H1 (cell line): ENCODE measurements at regions not wholly inside any gene's neighbourhood (a gene's known extent, or its start where the extent isn't known, plus 50 kb on each side); places are given as distances from the start of the nearest gene placed in this dataset.

Experiments used
- CTCF ChIA-PET: fragments of 300-600 bp; sonication (Branson Sonifier 250); formaldehyde crosslinking; loops from one replicate; lab custom pipeline; 2021; ENCODE audit not compliant: partially characterized antibody; lab: Charles Lee
- POLR2A ChIA-PET: fragments of 300-600 bp; sonication (Branson Sonifier 250); formaldehyde crosslinking; loops from one replicate; lab custom pipeline; 2021; ENCODE audit warnings: inconsistent platforms; ENCODE audit not compliant: partially characterized antibody; lab: Charles Lee
- DNase-seq, 2 experiments: peaks; one replicate each; pipeline versions ENCODE4 v3.0.0 to v3.0.0-alpha.2; 2010 to 2022; ENCODE audit warnings: low spot score in 2 of 2, low read depth in 1 of 2, mixed read lengths in 1 of 2
- FAIRE-seq: peaks from 2 replicates; lab custom pipeline; 2011; peaks lifted over from hg19 to GRCh38; lab: Jason Lieb, UNC
- H2AFZ ChIP-seq: 2 replicates; pipeline ENCODE4 v1.8.1; 2012; ENCODE audit warnings: low read length, inconsistent platforms
- H2AK5ac ChIP-seq: 2 replicates; pipeline ENCODE4 v1.6.1; 2013; ENCODE audit warnings: low read depth, low read length
- H2BK120ac ChIP-seq: replicated peaks from 2 replicates; pipeline ENCODE3; 2013; ENCODE audit warnings: low read depth, low read length, inconsistent platforms
- H2BK12ac ChIP-seq: 2 replicates; pipeline ENCODE4 v1.6.1; 2013; ENCODE audit warnings: low read depth, low read length
- H2BK15ac ChIP-seq: 2 replicates; pipeline ENCODE4 v1.6.1; 2013; ENCODE audit warnings: low read length
- H2BK20ac ChIP-seq: 2 replicates; pipeline ENCODE4 v1.6.1; 2013; ENCODE audit warnings: low read length
- H2BK5ac ChIP-seq: 2 replicates; pipeline ENCODE4 v1.6.1; 2013; ENCODE audit warnings: low read depth, low read length
- H3K14ac ChIP-seq: 2 replicates; pipeline ENCODE4 v1.6.1; 2013; ENCODE audit warnings: inconsistent platforms; ENCODE audit not compliant: insufficient read length
- H3K18ac ChIP-seq: 2 replicates; pipeline ENCODE4 v1.6.1; 2013; ENCODE audit warnings: low read length; ENCODE audit errors: extremely low read depth
- H3K23ac ChIP-seq: 2 replicates; pipeline ENCODE4 v1.6.1; 2013; ENCODE audit warnings: inconsistent platforms; ENCODE audit not compliant: insufficient read length
- H3K23me2 ChIP-seq: 2 replicates; pipeline ENCODE4 v1.6.1; 2013; ENCODE audit warnings: low read depth, low read length
- H3K27ac ChIP-seq: 2 replicates; pipeline ENCODE4 v1.6.1; 2011; ENCODE audit warnings: low read depth, low read length, inconsistent platforms
- H3K27me3 ChIP-seq, 4 experiments: replicated peaks in 1 of 4; 1 replicate in 1 of 4; 2 replicates in 3 of 4; pipeline versions ENCODE4 v1.6.1 to v1.8.1; 2011 to 2013; ENCODE audit warnings: low read length in 3 of 4, mild to moderate bottlenecking in 3 of 4, inconsistent platforms in 2 of 4, mixed read lengths in 2 of 4, moderate library complexity in 1 of 4; ENCODE audit not compliant: control insufficient read depth in 3 of 4, insufficient read depth in 3 of 4; ENCODE audit errors: extremely low read depth in 1 of 4
- H3K36me3 ChIP-seq, 4 experiments: 2 replicates each; pipeline versions ENCODE4 v1.6.1 to v1.8.1; 2011 to 2013; ENCODE audit warnings: mild to moderate bottlenecking in 4 of 4, low read length in 3 of 4, moderate library complexity in 2 of 4, control low read depth in 1 of 4, inconsistent platforms in 1 of 4; ENCODE audit not compliant: insufficient read depth in 4 of 4, control insufficient read depth in 2 of 4
- H3K4ac ChIP-seq: replicated peaks from 2 replicates; pipeline ENCODE3; 2013; ENCODE audit warnings: low read length, low read depth, mixed read lengths, inconsistent platforms; ENCODE audit not compliant: insufficient read length
- H3K4me1 ChIP-seq, 4 experiments: replicated peaks in 1 of 4; 1 replicate in 1 of 4; 2 replicates in 3 of 4; pipeline versions ENCODE4 v1.6.1 to v1.8.1; 2011 to 2013; ENCODE audit warnings: low read length in 3 of 4, inconsistent platforms in 2 of 4, mixed read lengths in 1 of 4; ENCODE audit not compliant: insufficient read depth in 4 of 4, control insufficient read depth in 3 of 4
- H3K4me2 ChIP-seq, 2 experiments: 2 replicates each; pipeline versions ENCODE4 v1.6.1 to v1.8.1; 2011 to 2013; ENCODE audit warnings: low read depth in 2 of 2, low read length in 2 of 2, control low read depth in 1 of 2, inconsistent platforms in 1 of 2, mild to moderate bottlenecking in 1 of 2; ENCODE audit not compliant: insufficient read depth in 1 of 2
- H3K4me3 ChIP-seq, 4 experiments: fragments of 200-600, 300-600 bp in 1 of 4; sonication (generic), shearing (Covaris generic), sonication (Bioruptor Twin) in 1 of 4; 2 replicates each; pipeline versions ENCODE4 v1.5.1 to v1.8.1; 2011 to 2016; ENCODE audit warnings: low read length in 4 of 4, low read depth in 3 of 4, control low read depth in 2 of 4, inconsistent platforms in 2 of 4, mild to moderate bottlenecking in 2 of 4, mixed read lengths in 1 of 4, moderate library complexity in 1 of 4; ENCODE audit not compliant: insufficient read depth in 2 of 4; ENCODE audit errors: extremely low read depth in 1 of 4
- H3K56ac ChIP-seq: replicated peaks from 2 replicates; pipeline ENCODE3; 2013; ENCODE audit warnings: low read depth, mild to moderate bottlenecking, mixed read lengths, low read length, inconsistent platforms; ENCODE audit not compliant: insufficient read length
- H3K79me1 ChIP-seq: 2 replicates; pipeline ENCODE4 v1.6.1; 2013; ENCODE audit warnings: low read depth, low read length, control low read depth
- H3K79me2 ChIP-seq, 2 experiments: 2 replicates each; pipeline versions ENCODE4 v1.6.1 to v1.8.1; 2012 to 2013; ENCODE audit warnings: low read length in 2 of 2, mild to moderate bottlenecking in 2 of 2, inconsistent platforms in 1 of 2; ENCODE audit not compliant: insufficient read depth in 2 of 2, control insufficient read depth in 1 of 2
- H3K9ac ChIP-seq, 4 experiments: replicated peaks in 1 of 4; 1 replicate in 1 of 4; 2 replicates in 3 of 4; pipeline versions ENCODE4 v1.6.1 to v1.8.1; 2011 to 2013; ENCODE audit warnings: low read depth in 3 of 4, low read length in 3 of 4, control low read depth in 2 of 4, mild to moderate bottlenecking in 2 of 4, moderate library complexity in 2 of 4, inconsistent platforms in 1 of 4; ENCODE audit errors: extremely low read depth in 1 of 4
- H3K9me3 ChIP-seq, 2 experiments: 2 replicates each; pipeline versions ENCODE4 v1.6.1 to v1.8.1; 2012 to 2013; ENCODE audit warnings: mild to moderate bottlenecking in 2 of 2, moderate library complexity in 2 of 2, control low read depth in 1 of 2, inconsistent platforms in 1 of 2, low read depth in 1 of 2, low read length in 1 of 2, mixed read lengths in 1 of 2; ENCODE audit not compliant: insufficient read depth in 2 of 2
- H4K20me1 ChIP-seq, 2 experiments: replicated peaks in 1 of 2; 2 replicates each; pipeline versions ENCODE3 to v1.8.1; 2011 to 2013; ENCODE audit warnings: inconsistent platforms in 2 of 2, low read length in 2 of 2, mild to moderate bottlenecking in 1 of 2; ENCODE audit not compliant: insufficient read depth in 2 of 2, control insufficient read depth in 1 of 2
- H4K5ac ChIP-seq: 2 replicates; pipeline ENCODE4 v1.6.1; 2013; ENCODE audit warnings: low read length, low read depth, mixed read lengths, inconsistent platforms; ENCODE audit not compliant: insufficient read length
- H4K8ac ChIP-seq: 2 replicates; pipeline ENCODE4 v1.8.0; 2013; ENCODE audit warnings: mild to moderate bottlenecking, moderate library complexity, low read length, inconsistent platforms; ENCODE audit not compliant: insufficient read depth; ENCODE audit errors: extremely low read depth
- H4K91ac ChIP-seq: replicated peaks from 2 replicates; pipeline ENCODE3; 2013; ENCODE audit warnings: low read length, mixed read lengths, inconsistent platforms; ENCODE audit not compliant: insufficient read length
- BCL11A ChIP-seq, 2 experiments: IDR thresholded peaks; one replicate each; pipeline ENCODE4 v1.6.1; 2011; ENCODE audit warnings: low read depth in 2 of 2, low read length in 2 of 2, mild to moderate bottlenecking in 2 of 2
- CHD1 ChIP-seq: IDR thresholded peaks from 2 replicates; pipeline ENCODE4 v1.6.1; 2012; ENCODE audit warnings: low read depth, low read length, improper control_type of control experiment
- CTBP2 ChIP-seq: IDR thresholded peaks from 2 replicates; pipeline ENCODE4 v1.7.0; 2011; ENCODE audit warnings: borderline replicate concordance, mild to moderate bottlenecking, moderate library complexity, mixed read lengths, low read length; ENCODE audit not compliant: insufficient read depth, insufficient read length
- FOSL1 ChIP-seq: IDR thresholded peaks from 2 replicates; pipeline ENCODE4 v1.6.1; 2011; ENCODE audit warnings: mild to moderate bottlenecking, low read depth, low read length, moderate library complexity; ENCODE audit not compliant: insufficient read depth
- KDM4A ChIP-seq: IDR thresholded peaks from one replicate; pipeline ENCODE4 v1.7.1; 2012; ENCODE audit warnings: low read depth, mild to moderate bottlenecking, moderate library complexity, low read length, inconsistent platforms; ENCODE audit not compliant: severe bottlenecking
- KDM5A ChIP-seq: fragments of 200-600 bp; IDR thresholded peaks from 2 replicates; pipeline ENCODE4 v1.7.1; 2012; ENCODE audit warnings: mild to moderate bottlenecking, low read length, inconsistent platforms, mixed read lengths
- RFX5 ChIP-seq: IDR thresholded peaks from 2 replicates; pipeline ENCODE4 v1.6.1; 2011; ENCODE audit warnings: low read depth, low read length, improper control_type of control experiment, borderline replicate concordance
- TBP ChIP-seq: IDR thresholded peaks from 2 replicates; pipeline ENCODE4 v1.6.1; 2011; ENCODE audit warnings: low read depth, low read length, improper control_type of control experiment
- WGBS, 2 experiments: shearing (Covaris generic) in 1 of 2; methylation state at CpG; one replicate each; pipeline versions ENCODE4 v1.1.6 to v1.1.7; 2013 to 2015; ENCODE audit warnings: low lambda C conversion rate in 2 of 2, mixed read lengths in 2 of 2, inconsistent platforms in 1 of 2, low coverage in 1 of 2, missing lambda C conversion rate in 1 of 2; ENCODE audit not compliant: insufficient replicate concordance in 2 of 2, insufficient coverage in 1 of 2, insufficient read length in 1 of 2; ENCODE audit errors: extremely low coverage in 1 of 2, missing lambda C conversion rate in 1 of 2; 5-methylcytosine and 5-hydroxymethylcytosine counted together

- Histone ChIP-seq H4K8ac (0 out of 2 replicates have a peak overlapping the region, but pooled peaks have one; percentile 23), H3K23me2 (no peaks in the 10 kb centered on the region; the same call in 1 of the 2 replicates), H4K5ac (no peak overlapping the region), H2BK12ac (no peak overlapping the region), H2BK15ac (no peak overlapping the region), H3K56ac (no peak overlapping the region), H3K9me3 (no peaks in the 10 kb centered on the region), H3K18ac (0 out of 2 replicates have a peak overlapping the region, but pooled peaks have one; percentile 15)
- DNase-seq, result peak in 1 of 2 experiments; percentile 19
- 87% methylated on average over 10 of the region's 10 CpGs; no CpG with 5 or more reads in 1 of the 2 experiments for WGBS, 2 experiments
- TF ChIP-seq BCL11A (IDR thresholded peaks at IDR 0.05; ENCODE audit: low read depth in 2 of 2, low read length in 2 of 2) (no peak), FOSL1 (no peak), TBP (no peak), CHD1 (no peak), CTBP2 (no peak), KDM5A (no peak), RFX5 (no peak), KDM4A (no peak)
- TF ChIP-seq, all 59 proteins: peak for 0
- Histone ChIP-seq H3K79me2 (no peaks in the 10 kb centered on the region), H2BK5ac (no peak overlapping the region), H4K91ac (no peak overlapping the region), H2AK5ac (no peak overlapping the region), H3K36me3 (no peaks in the 10 kb centered on the region), H2BK120ac (no peak overlapping the region), H3K14ac (no peak overlapping the region), H3K79me1 (no peaks in the 10 kb centered on the region), H2AFZ (no peak overlapping the region), H3K27ac (no peak overlapping the region), H3K27me3 (no peaks in the 10 kb centered on the region), H3K4ac (no peak overlapping the region), H3K4me3 (no peak overlapping the region), H3K4me1 (peaks cover 3 to 13% (median 8%) of the 10 kb centered on the region in 4 experiments; a peak in 5 of 7 replicates), H4K20me1 (no peaks in the 10 kb centered on the region), H3K9ac (no peak overlapping the region), H2BK20ac (0 out of 2 replicates have a peak overlapping the region, but pooled peaks have one; percentile 48), H3K4me2 (no peak overlapping the region), H3K23ac (no peak overlapping the region)
- CTCF ChIA-PET, result no interaction called here
- POLR2A ChIA-PET, result no interaction called here
- FAIRE-seq, result no peak
These were observed 207.5 kb downstream of the MATN1 start for GRCh38 chr1:30515755-30516484.
